Calu3 (cell line): ENCODE measurements at regions not wholly inside any gene's neighbourhood (a gene's known extent, or its start where the extent isn't known, plus 50 kb on each side); places are given as distances from the start of the nearest gene placed in this dataset.

Experiments
- BruUV-seq: library from RNA; stranded (reverse); fragments of 400-500 nt; replicated peaks from 2 replicates; lab custom pipeline; 2021; lab: Mats Ljungman, UMichigan
- CTCF ChIA-PET: fragments of 300-600 bp; sonication (Branson Sonifier 250); formaldehyde crosslinking; loops from one replicate; lab custom pipeline; 2022; ENCODE audit warnings: antibody characterized with exemption; lab: Charles Lee
- DNase-seq: peaks from one replicate; pipeline ENCODE4 v3.0.0; 2022
- H3K27ac Mint-ChIP-seq: one replicate; pipeline ENCODE4 v1.8.0; 2022; ENCODE audit warnings: mixed read lengths; ENCODE audit not compliant: unreplicated experiment
- H3K27me3 Mint-ChIP-seq: one replicate; pipeline ENCODE4 v1.8.0; 2022; ENCODE audit warnings: mixed read lengths; ENCODE audit not compliant: unreplicated experiment
- H3K36me3 Mint-ChIP-seq: one replicate; pipeline ENCODE4 v1.8.0; 2022; ENCODE audit warnings: mild to moderate bottlenecking, moderate library complexity, mixed read lengths; ENCODE audit not compliant: insufficient read depth, unreplicated experiment
- H3K4me1 Mint-ChIP-seq: one replicate; pipeline ENCODE4 v1.8.0; 2022; ENCODE audit warnings: mild to moderate bottlenecking, low read depth, mixed read lengths; ENCODE audit not compliant: unreplicated experiment
- H3K4me3 Mint-ChIP-seq: one replicate; pipeline ENCODE4 v1.8.0; 2022; ENCODE audit warnings: mild to moderate bottlenecking, low read depth, moderate library complexity, mixed read lengths; ENCODE audit not compliant: unreplicated experiment
- H3K9me3 Mint-ChIP-seq: one replicate; pipeline ENCODE4 v1.8.0; 2022; ENCODE audit warnings: low read depth, mixed read lengths; ENCODE audit not compliant: unreplicated experiment
- CTCF ChIP-seq: fragments of 200-600 bp; IDR thresholded peaks from one replicate; pipeline ENCODE4 v1.8.0; 2022; ENCODE audit warnings: antibody characterized with exemption; ENCODE audit not compliant: unreplicated experiment
- intact Hi-C: fragments of 100-400 bp; cut with micrococcal nuclease; formaldehyde crosslinking; loops from one replicate; pipeline ENCODE4 v1.10.0; 2022; ENCODE audit not compliant: unreplicated experiment

GRCh38 chr6:74677463-74677862, 528.4 kb downstream of the COL12A1 start:
- Mint-ChIP-seq H3K27me3 (no peaks in the 10 kb centered on the region), H3K4me1 (no peaks in the 10 kb centered on the region), H3K4me3 (no peak overlapping the region), H3K27ac (no peak overlapping the region), H3K36me3 (no peaks in the 10 kb centered on the region), H3K9me3 (no peaks in the 10 kb centered on the region)
- TF ChIP-seq CTCF: no peak
- BruUV-seq: no TSS peak
- CTCF ChIA-PET: no interaction called here
- intact Hi-C loops: no loop called here
- DNase-seq: no peak

DNA sequence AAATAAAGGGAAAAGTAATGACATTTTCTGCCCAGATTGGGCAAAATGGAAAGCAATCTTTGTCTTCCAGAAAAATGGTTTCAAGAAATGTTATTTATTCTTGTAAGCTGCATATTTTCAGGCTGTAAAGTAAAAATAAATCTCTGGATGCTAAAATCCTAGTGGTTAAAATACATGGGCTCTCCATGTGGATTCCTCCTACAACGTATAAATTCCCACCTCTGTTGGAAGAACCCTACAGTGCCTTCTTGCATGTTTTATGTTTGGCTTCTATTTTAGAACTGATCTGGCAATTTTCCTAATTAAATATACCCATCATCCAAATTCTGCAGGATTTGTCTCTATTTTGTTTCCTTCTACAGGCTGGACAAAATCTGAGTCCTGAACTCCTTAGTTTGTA, 528.9 kb downstream of the COL12A1 start:
- CTCF ChIA-PET: no interaction called here
- TF ChIP-seq CTCF: no peak
- DNase-seq: no peak
- Mint-ChIP-seq H3K4me3 (no peak overlapping the region), H3K4me1 (no peaks in the 10 kb centered on the region), H3K9me3 (no peaks in the 10 kb centered on the region), H3K36me3 (no peaks in the 10 kb centered on the region), H3K27ac (no peak overlapping the region), H3K27me3 (no peaks in the 10 kb centered on the region)
- intact Hi-C loops: no loop called here
- no TSS peak for BruUV-seq

GRCh38 chr6:74674377-74674776, 531.5 kb downstream of the COL12A1 start:
- no peak for DNase-seq
- H3K36me3 Mint-ChIP-seq: no peaks in the 10 kb centered on the region
- CTCF ChIA-PET: no interaction called here
- H3K4me3 Mint-ChIP-seq: no peak overlapping the region
- H3K4me1 Mint-ChIP-seq: no peaks in the 10 kb centered on the region
- H3K27ac Mint-ChIP-seq: no peak overlapping the region
- H3K9me3 Mint-ChIP-seq: no peaks in the 10 kb centered on the region
- intact Hi-C loops: no loop called here
- no peaks in the 10 kb centered on the region for H3K27me3 Mint-ChIP-seq
- no TSS peak for BruUV-seq
- no peak for TF ChIP-seq CTCF

GRCh38 chr6:74671558-74672025, 534.3 kb downstream of the COL12A1 start:
- no peak for TF ChIP-seq CTCF
- Mint-ChIP-seq H3K9me3 (peaks cover 5% of the 10 kb centered on the region), H3K4me3 (no peak overlapping the region), H3K27me3 (no peaks in the 10 kb centered on the region), H3K27ac (no peak overlapping the region), H3K36me3 (no peaks in the 10 kb centered on the region), H3K4me1 (no peaks in the 10 kb centered on the region)
- no TSS peak for BruUV-seq
- CTCF ChIA-PET: interaction anchor here (1.0 kb wide), 1 partner anchor 173 kb away, joined by 3 read pairs; no protein-coding TSS in a partner anchor
- DNase-seq: no peak
- intact Hi-C loops: no loop called here
